NCI-H146 (cell line): ENCODE measurements at regions not wholly inside any gene's neighbourhood (a gene's known extent, or its start where the extent isn't known, plus 50 kb on each side); places are given as distances from the start of the nearest gene placed in this dataset.
A peak's percentile ranks its signal among the peaks of the same experiment; 100 is the strongest.

Source experiments
- DNase-seq: peaks from one replicate; lab custom pipeline; 2025; lab: John Stamatoyannopoulos, UW

DNA sequence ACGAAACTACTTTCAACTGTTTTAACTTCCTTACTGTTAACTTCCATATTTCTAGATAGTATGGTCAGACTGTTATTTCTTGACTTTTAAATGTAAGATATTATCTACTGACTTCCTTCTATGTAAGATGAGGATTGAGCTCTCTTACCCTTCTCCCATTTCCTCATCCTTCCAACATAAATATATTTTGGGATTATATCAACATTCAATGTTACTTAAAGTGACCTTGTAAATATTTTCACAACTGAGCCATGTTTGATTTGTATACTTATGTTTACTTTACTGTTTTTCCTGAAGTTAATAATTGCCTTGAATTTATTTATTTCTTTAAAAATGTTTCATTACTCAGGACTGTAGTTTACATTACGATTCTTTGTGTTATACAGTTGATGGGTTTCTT is 148.7 kb downstream of the ZIC5 start:
- no peak for DNase-seq

GRCh38 chr13:99821741-99822140 is 149.8 kb downstream of the ZIC5 start:
- no peak for DNase-seq

DNA sequence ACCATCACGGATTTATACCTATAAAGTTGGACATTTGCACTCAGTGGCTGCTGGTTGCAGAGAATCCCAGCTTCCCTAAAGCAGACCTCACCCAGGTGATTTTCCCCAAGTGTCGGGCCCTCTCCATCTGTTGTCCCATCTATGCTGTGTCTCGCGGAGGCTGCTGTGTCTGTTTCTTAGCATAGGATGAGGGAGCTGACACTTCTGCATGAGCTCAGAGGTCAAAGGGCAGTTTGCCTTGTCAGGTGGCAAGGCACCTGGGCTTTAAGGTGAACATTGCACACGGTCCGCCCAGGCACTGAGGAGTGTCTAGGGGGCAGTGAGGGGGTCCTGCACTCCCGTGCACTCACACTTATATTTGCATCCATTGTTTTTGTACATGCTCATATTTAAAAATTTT is 151.6 kb downstream of the ZIC5 start:
- DNase-seq: no peak

- no peak for DNase-seq
Measured at GRCh38 chr13:99816321-99816720, 155.2 kb downstream of the ZIC5 start.

- DNase-seq: no peak
Measured at GRCh38 chr13:99813336-99814095, 158.1 kb downstream of the ZIC5 start.

- DNase-seq: no peak
Measured at GRCh38 chr13:99812625-99813024, 158.9 kb downstream of the ZIC5 start.

GRCh38 chr13:99811067-99811700 is 160.4 kb downstream of the ZIC5 start:
- DNase-seq: no peak

- no peak for DNase-seq
Measured at GRCh38 chr13:99809926-99810325, 161.6 kb downstream of the ZIC5 start.

DNA sequence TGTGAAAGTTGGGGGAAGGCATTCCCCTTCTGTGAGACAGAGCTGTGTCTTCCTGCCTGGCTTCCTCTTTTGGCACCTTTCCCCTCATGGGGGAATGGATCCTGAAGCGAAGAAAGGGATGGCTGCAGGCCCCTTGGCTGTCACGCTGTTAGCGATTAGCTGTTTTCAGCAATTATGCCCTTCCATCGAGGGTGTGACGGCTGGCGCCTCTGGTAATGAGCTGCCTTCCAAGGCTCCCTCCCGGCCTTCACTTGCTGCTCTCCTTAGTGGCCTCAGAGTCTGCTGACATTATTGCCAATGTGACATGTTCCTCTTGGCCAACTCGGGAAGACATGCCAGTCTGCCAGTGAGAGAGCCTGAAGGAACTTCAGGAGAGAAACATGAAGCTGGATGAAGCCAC is 162.1 kb downstream of the ZIC5 start:
- DNase-seq: no peak

DNA sequence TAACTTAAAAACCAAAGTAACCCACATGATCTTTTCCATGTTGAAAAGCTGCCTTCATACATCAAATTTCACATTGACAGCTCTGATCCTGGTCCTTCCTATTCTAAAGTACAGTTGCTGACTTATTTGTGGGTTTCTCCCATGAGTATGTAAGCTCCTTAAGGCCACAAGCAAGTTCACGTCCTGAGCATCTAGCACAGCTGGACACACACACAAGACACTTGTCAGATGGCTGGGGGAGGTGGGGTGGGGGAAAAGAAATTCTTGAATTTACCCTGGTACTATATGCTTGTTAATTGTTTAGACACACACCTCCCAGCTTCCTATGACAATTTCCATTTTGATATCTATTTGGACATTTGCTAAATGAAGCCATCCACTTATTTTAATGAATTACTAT is 162.8 kb downstream of the ZIC5 start:
- no peak for DNase-seq

DNA sequence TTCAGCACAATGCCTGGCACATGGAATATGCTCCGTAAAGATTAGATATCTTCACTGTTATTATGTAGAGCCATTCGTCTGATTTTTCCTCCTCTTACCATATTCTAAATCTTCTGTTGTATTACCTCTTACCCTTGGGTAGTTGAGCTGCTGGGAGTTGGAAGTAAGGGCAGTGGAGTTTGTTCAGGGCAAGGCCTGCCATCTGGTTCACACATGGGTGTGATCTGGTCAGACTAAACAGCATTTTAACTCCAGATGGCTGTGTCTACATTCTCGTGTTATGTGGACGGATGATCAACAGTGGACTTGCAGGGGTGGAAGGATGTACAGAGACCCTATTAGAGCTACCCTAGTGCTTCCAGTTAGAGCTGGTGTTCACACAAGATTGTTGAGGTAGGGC is 164.9 kb downstream of the ZIC5 start:
- no peak for DNase-seq

- DNase-seq: no peak
Measured at GRCh38 chr13:99805361-99805760, 166.2 kb downstream of the ZIC5 start.

GRCh38 chr13:99803141-99803540 is 168.4 kb downstream of the ZIC5 start:
- no peak for DNase-seq

GRCh38 chr13:99802416-99802815 is 169.2 kb downstream of the ZIC5 start:
- DNase-seq: no peak

DNA sequence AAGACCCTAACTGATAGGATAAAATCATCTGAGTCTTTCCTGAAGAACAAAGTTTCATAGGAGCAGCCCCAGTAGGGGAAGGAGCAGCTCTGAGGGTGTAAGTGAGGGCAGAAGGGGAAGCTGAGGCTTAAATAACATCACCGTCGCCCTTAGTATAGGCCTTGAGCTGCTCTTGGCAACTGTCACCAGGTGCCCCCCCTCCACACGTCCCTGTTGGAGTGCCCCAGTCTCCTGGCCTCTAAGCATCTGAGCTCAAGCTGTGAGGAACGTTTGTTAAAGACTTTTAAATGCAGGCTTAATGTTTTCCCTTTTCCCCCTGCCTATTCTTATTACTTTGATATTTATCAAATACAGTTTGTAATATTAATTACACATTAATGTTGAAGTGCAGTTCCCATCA is 170.6 kb downstream of the ZIC5 start:
- peak; percentile 63 for DNase-seq

DNA sequence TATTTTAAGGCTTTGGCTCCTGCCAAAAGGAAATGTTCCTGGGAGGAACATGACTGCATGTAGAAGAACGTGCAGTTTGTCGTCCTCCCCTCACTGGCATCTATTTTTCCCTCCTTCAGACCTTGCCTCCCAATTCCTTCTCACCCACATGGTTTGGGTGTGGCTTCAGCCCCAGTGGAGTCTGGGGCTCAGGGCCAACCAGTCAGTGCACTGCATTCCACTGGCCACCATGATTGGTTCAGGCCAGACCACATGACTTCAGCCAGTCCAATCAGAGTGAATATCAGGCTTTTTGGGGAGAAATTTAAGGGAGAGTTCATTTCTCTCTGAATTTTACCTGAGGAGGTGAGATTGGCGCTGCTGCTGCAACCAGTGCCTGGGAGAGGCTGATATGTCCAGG is 171.6 kb downstream of the ZIC5 start:
- DNase-seq: no peak

GRCh38 chr13:99798756-99799155 is 172.8 kb downstream of the ZIC5 start:
- DNase-seq: no peak

DNA sequence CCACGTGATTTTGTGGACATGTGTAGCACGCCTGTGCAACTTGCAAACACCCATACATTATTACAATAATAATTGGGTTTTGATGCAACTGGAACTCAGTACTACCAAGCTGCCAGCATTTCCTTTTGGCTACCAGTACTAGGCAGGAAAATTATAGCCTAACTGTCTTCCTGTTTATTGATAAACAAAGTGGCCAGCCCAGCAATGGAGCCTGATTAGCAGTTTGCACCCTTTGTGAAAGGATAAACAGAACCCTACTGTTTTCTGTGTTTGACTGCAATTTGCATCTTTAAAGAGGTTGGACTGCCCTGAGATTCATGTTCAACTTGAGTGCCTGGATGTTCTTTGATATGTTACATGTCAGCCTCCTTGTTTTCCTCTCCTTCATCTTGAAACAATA is 173.9 kb downstream of the ZIC5 start:
- peak; percentile 52 for DNase-seq

- no peak for DNase-seq
Measured at GRCh38 chr13:99796175-99796819, 175.3 kb downstream of the ZIC5 start.

- DNase-seq: no peak
Measured at GRCh38 chr13:99792079-99792921, 179.3 kb downstream of the ZIC5 start.

DNA sequence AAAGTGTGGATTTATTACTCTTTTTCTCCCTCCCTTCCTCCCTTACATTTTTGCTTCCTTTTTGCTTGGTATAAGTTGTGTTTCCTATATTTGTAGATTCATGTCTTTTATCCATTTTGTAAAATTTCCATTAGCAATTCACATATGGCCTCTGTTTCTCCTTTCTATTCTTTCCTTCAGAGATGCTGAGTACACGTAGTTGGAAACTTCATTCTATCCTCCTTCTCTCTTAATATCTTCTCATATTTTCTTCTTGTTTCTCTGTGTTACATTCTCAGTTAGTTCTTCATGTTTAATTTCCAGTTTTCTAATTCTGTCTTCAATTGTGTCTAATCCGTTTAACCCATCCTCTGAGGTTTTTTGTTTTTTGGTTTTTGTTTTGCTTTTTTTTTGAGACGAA is 188.9 kb downstream of the ZIC5 start:
- DNase-seq: no peak

DNA sequence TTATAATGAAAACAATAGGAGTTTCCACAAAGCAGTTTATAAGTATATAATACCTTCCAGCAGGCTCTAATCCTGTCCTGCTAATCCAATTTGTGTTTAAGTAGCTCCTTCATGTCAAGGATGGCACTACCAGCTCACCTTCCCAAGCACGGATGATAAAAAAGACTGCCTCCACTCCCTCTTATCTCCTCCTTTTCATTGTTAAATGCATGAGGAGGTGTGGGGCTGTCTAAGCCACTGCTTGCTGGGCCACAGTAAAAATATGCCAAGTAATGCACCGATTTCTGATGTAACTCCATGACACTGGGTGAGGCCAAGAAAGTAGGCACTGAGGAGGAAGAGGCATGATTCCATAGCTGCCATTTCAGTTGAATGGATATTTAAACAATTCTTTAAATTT is 193.1 kb downstream of the ZIC5 start:
- no peak for DNase-seq

DNA sequence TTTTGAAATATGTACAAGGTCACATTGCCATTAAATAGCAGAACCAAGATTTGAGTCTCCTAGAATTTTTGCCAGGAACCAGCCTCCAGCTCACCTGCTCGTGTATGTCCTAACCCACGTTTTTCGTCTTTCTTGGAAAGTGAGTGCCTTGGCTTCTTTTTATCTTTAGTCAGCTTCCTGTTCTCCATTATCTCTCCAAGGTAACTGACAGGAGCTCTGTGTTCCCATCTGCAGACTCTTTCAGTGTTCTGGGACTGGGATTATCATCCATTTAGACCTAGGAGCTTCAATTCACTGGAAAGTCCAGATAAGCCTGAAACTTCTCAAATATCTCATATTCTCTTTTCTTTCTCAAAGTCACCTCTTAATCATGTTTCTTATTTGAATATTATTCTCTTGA is 193.7 kb downstream of the ZIC5 start:
- DNase-seq: no peak
